WTC11 (cell line): ENCODE measurements at regions not wholly inside any gene's neighbourhood (a gene's known extent, or its start where the extent isn't known, plus 50 kb on each side); places are given as distances from the start of the nearest gene placed in this dataset.

Source experiments
- ATAC-seq: fragments of 200-7000 bp; cut with Tn5 transposase; 2 replicates; pipeline ENCODE4 v1.10.0; 2021; ENCODE audit warnings: mild to moderate bottlenecking, moderate library complexity
- CTCF ChIA-PET: fragments of 300-600 bp; sonication (Branson Sonifier 250); formaldehyde crosslinking; loops from one replicate; lab custom pipeline; 2021; ENCODE audit warnings: antibody characterized with exemption; lab: Charles Lee
- POLR2A ChIA-PET: fragments of 350-600 bp; sonication (Branson Sonifier 250); formaldehyde crosslinking; loops from one replicate; lab custom pipeline; 2021; ENCODE audit warnings: antibody characterized with exemption; lab: Charles Lee
- DNase-seq: peaks from one replicate; pipeline ENCODE4 v3.0.0; 2021; ENCODE audit warnings: low spot score
- H3K27ac Mint-ChIP-seq: 2 replicates; pipeline ENCODE4 v1.8.0; 2021; ENCODE audit warnings: mixed read lengths
- H3K27me3 Mint-ChIP-seq: 2 replicates; pipeline ENCODE4 v1.8.0; 2021; ENCODE audit warnings: low read depth, mild to moderate bottlenecking, moderate library complexity, mixed read lengths
- H3K36me3 Mint-ChIP-seq: 2 replicates; pipeline ENCODE4 v1.8.0; 2021; ENCODE audit warnings: mixed read lengths
- H3K4me1 Mint-ChIP-seq: 2 replicates; pipeline ENCODE4 v1.8.0; 2022; ENCODE audit warnings: mixed read lengths
- H3K4me3 Mint-ChIP-seq: 2 replicates; pipeline ENCODE4 v1.8.0; 2021; ENCODE audit warnings: mild to moderate bottlenecking, moderate library complexity, mixed read lengths
- H3K9me3 Mint-ChIP-seq: 2 replicates; pipeline ENCODE4 v1.8.0; 2021; ENCODE audit warnings: mixed read lengths
- EMX1 ChIP-seq: fragments of 250-450 bp; sonication (Bioruptor Pico); IDR thresholded peaks from 2 replicates; pipeline ENCODE4 v1.8.0; 2021; ENCODE audit warnings: mild to moderate bottlenecking
- GABPB1 ChIP-seq: sonication (generic); formaldehyde crosslinking; IDR thresholded peaks from 2 replicates; pipeline ENCODE4 v1.8.1; 2023; ENCODE audit warnings: mild to moderate bottlenecking, missing genetic modification reagents
- NFE2L1 ChIP-seq: sonication (generic); formaldehyde crosslinking; IDR thresholded peaks from 2 replicates; pipeline ENCODE4 v1.8.1; 2023; ENCODE audit warnings: missing genetic modification reagents
- NR1H2 ChIP-seq: sonication (generic); formaldehyde crosslinking; IDR thresholded peaks from 2 replicates; pipeline ENCODE4 v1.9.0; 2021; ENCODE audit warnings: mild to moderate bottlenecking, moderate library complexity, missing genetic modification reagents
- NR3C1 ChIP-seq: sonication (generic); formaldehyde crosslinking; conservative IDR thresholded peaks from 2 replicates; pipeline ENCODE4 v1.8.1; 2023; ENCODE audit warnings: low read depth, mild to moderate bottlenecking, missing genetic modification reagents
- OVOL2 ChIP-seq: fragments of 250-450 bp; sonication (Bioruptor Pico); IDR thresholded peaks from 2 replicates; pipeline ENCODE4 v1.9.0; 2021; ENCODE audit warnings: mild to moderate bottlenecking, borderline replicate concordance
- SMAD4 ChIP-seq: sonication (generic); formaldehyde crosslinking; IDR thresholded peaks from 2 replicates; pipeline ENCODE4 v1.8.0; 2022; ENCODE audit warnings: mild to moderate bottlenecking, missing genetic modification reagents
- ZNF219 ChIP-seq: sonication (generic); formaldehyde crosslinking; IDR thresholded peaks from 2 replicates; pipeline ENCODE4 v1.8.0; 2023; ENCODE audit warnings: missing genetic modification reagents, mild to moderate bottlenecking, borderline replicate concordance
- ZNF263 ChIP-seq: sonication (generic); formaldehyde crosslinking; IDR thresholded peaks from 2 replicates; pipeline ENCODE4 v1.8.1; 2022; ENCODE audit warnings: low read depth, mild to moderate bottlenecking, moderate library complexity, missing genetic modification reagents
- ZNF416 ChIP-seq: fragments of 250-450 bp; sonication (Bioruptor Pico); IDR thresholded peaks from 2 replicates; pipeline ENCODE4 v1.9.0; 2021; ENCODE audit warnings: mild to moderate bottlenecking, inconsistent platforms
- ZNF671 ChIP-seq: fragments of 250-450 bp; sonication (Bioruptor Pico); IDR thresholded peaks from 2 replicates; pipeline ENCODE4 v1.8.0; 2021; ENCODE audit warnings: mild to moderate bottlenecking
- TF ChIP-seq, protein P1 (sequence below): fragments of 250-450 bp; sonication (Bioruptor Pico); IDR thresholded peaks from 2 replicates; pipeline ENCODE4 v1.9.0; 2021; ENCODE audit warnings: mild to moderate bottlenecking, borderline replicate concordance
- TF ChIP-seq, protein P2 (sequence below): sonication (generic); formaldehyde crosslinking; IDR thresholded peaks from 2 replicates; pipeline ENCODE4 v1.8.1; 2022; ENCODE audit warnings: low read depth, mild to moderate bottlenecking, moderate library complexity, missing genetic modification reagents, borderline replicate concordance
- TF ChIP-seq, protein P3 (sequence below): sonication (generic); formaldehyde crosslinking; IDR thresholded peaks from 2 replicates; pipeline ENCODE4 v1.8.1; 2023; ENCODE audit warnings: mild to moderate bottlenecking, missing genetic modification reagents
- TF ChIP-seq, protein P4 (sequence below): sonication (generic); formaldehyde crosslinking; IDR thresholded peaks from 2 replicates; pipeline ENCODE4 v1.8.0; 2023; ENCODE audit warnings: missing genetic modification reagents
- TF ChIP-seq, protein P5 (sequence below): fragments of 250-450 bp; sonication (Bioruptor Pico); IDR thresholded peaks from 2 replicates; pipeline ENCODE4 v1.9.0; 2021; ENCODE audit warnings: mild to moderate bottlenecking
- TF ChIP-seq, protein P6 (sequence below): sonication (generic); formaldehyde crosslinking; IDR thresholded peaks from 2 replicates; pipeline ENCODE4 v1.8.1; 2022; ENCODE audit warnings: mild to moderate bottlenecking, missing genetic modification reagents, moderate library complexity, borderline replicate concordance

DNA sequence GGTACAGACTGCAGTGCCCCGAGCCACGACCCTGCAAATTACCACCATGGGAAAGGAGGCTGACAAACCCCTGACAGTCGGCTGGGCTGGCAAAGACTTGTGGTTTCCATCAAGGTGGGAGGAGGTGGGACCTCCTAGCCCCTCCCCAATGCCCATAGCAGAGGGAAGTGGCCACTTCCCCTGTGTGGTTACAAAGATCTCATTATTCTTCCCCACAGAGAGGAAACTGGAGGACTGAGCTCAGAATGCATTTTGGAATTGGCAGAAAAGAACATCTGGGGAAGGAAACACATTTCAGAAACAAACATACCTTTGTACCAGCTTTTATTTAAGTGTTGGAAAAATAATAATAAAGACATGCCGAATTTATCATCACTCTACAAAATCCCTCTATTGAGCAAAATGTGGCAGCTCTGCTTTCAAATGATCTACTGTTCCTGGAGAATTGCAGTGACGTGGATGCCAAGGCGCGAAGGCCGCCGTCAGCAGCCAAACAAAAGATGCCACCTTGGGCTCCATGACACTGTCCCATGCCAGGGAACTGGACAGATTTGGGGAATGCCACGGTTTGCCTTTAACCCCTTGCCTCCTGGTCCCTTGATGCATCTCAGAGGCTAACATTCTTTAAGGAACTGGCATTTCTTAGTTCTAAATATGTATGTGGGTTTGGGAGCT lies 169.6 kb downstream of the CRYBB2 start:
- H3K27me3 Mint-ChIP-seq, result no peaks in the 10 kb centered on the region
- H3K36me3 Mint-ChIP-seq, result no peaks in the 10 kb centered on the region
- H3K4me3 Mint-ChIP-seq, result no peak overlapping the region
- peaks cover 27% of the 10 kb centered on the region for H3K4me1 Mint-ChIP-seq
- TF ChIP-seq, protein P1, sequence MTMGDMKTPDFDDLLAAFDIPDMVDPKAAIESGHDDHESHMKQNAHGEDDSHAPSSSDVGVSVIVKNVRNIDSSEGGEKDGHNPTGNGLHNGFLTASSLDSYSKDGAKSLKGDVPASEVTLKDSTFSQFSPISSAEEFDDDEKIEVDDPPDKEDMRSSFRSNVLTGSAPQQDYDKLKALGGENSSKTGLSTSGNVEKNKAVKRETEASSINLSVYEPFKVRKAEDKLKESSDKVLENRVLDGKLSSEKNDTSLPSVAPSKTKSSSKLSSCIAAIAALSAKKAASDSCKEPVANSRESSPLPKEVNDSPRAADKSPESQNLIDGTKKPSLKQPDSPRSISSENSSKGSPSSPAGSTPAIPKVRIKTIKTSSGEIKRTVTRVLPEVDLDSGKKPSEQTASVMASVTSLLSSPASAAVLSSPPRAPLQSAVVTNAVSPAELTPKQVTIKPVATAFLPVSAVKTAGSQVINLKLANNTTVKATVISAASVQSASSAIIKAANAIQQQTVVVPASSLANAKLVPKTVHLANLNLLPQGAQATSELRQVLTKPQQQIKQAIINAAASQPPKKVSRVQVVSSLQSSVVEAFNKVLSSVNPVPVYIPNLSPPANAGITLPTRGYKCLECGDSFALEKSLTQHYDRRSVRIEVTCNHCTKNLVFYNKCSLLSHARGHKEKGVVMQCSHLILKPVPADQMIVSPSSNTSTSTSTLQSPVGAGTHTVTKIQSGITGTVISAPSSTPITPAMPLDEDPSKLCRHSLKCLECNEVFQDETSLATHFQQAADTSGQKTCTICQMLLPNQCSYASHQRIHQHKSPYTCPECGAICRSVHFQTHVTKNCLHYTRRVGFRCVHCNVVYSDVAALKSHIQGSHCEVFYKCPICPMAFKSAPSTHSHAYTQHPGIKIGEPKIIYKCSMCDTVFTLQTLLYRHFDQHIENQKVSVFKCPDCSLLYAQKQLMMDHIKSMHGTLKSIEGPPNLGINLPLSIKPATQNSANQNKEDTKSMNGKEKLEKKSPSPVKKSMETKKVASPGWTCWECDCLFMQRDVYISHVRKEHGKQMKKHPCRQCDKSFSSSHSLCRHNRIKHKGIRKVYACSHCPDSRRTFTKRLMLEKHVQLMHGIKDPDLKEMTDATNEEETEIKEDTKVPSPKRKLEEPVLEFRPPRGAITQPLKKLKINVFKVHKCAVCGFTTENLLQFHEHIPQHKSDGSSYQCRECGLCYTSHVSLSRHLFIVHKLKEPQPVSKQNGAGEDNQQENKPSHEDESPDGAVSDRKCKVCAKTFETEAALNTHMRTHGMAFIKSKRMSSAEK (CRISPR knock-in tag), result no peak
- POLR2A ChIA-PET, result no interaction called here
- H3K27ac Mint-ChIP-seq, result no peak overlapping the region
- ATAC-seq (no peak), DNase-seq (no peak)
- CTCF ChIA-PET, result interaction anchor here (1.2 kb wide), 1 partner anchor 27 kb away, joined by 3 read pairs; no protein-coding TSS in a partner anchor
- no peaks in the 10 kb centered on the region for H3K9me3 Mint-ChIP-seq

DNA sequence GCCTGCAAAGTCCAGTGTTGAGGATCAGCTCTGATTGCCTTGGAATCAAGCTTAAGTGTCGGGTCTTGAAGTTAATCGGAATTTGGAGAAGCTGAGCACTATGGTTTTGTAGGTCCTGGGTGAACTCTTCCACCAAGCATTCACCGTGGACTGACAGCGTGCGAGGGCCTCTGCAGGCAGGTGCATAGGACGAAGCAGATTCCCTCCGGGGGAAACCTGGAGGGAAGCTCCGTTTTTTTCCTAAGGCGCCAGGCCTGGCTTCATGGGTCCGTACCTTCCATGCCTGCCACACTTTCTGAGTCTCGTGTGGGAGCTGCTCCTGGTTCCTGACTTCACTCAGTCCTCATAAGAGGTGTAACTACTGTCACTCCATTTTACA lies 170.1 kb downstream of the CRYBB2 start:
- peaks cover 27% of the 10 kb centered on the region for H3K4me1 Mint-ChIP-seq
- H3K27ac Mint-ChIP-seq, result no peak overlapping the region
- DNase-seq (no peak), ATAC-seq (no peak)
- H3K27me3 Mint-ChIP-seq, result no peaks in the 10 kb centered on the region
- H3K4me3 Mint-ChIP-seq, result no peak overlapping the region
- no peaks in the 10 kb centered on the region for H3K36me3 Mint-ChIP-seq
- POLR2A ChIA-PET, result no interaction called here
- H3K9me3 Mint-ChIP-seq, result no peaks in the 10 kb centered on the region
- no peak for TF ChIP-seq ZNF671 (CRISPR knock-in tag)
- no peak for TF ChIP-seq OVOL2 (CRISPR knock-in tag)
- TF ChIP-seq ZNF416 (CRISPR knock-in tag), result no peak
- TF ChIP-seq, protein P2, sequence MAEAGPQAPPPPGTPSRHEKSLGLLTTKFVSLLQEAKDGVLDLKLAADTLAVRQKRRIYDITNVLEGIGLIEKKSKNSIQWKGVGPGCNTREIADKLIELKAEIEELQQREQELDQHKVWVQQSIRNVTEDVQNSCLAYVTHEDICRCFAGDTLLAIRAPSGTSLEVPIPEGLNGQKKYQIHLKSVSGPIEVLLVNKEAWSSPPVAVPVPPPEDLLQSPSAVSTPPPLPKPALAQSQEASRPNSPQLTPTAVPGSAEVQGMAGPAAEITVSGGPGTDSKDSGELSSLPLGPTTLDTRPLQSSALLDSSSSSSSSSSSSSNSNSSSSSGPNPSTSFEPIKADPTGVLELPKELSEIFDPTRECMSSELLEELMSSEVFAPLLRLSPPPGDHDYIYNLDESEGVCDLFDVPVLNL, result no peak
- no peak for TF ChIP-seq ZNF219 (CRISPR knock-in tag)
- TF ChIP-seq NR1H2 (CRISPR knock-in tag), result no peak
- TF ChIP-seq EMX1 (CRISPR knock-in tag), result no peak
- TF ChIP-seq GABPB1 (CRISPR knock-in tag), result no peak
- TF ChIP-seq ZNF263 (CRISPR knock-in tag), result no peak
- TF ChIP-seq, protein P3, sequence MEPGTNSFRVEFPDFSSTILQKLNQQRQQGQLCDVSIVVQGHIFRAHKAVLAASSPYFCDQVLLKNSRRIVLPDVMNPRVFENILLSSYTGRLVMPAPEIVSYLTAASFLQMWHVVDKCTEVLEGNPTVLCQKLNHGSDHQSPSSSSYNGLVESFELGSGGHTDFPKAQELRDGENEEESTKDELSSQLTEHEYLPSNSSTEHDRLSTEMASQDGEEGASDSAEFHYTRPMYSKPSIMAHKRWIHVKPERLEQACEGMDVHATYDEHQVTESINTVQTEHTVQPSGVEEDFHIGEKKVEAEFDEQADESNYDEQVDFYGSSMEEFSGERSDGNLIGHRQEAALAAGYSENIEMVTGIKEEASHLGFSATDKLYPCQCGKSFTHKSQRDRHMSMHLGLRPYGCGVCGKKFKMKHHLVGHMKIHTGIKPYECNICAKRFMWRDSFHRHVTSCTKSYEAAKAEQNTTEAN (CRISPR knock-in tag), result no peak
- TF ChIP-seq, protein P4, sequence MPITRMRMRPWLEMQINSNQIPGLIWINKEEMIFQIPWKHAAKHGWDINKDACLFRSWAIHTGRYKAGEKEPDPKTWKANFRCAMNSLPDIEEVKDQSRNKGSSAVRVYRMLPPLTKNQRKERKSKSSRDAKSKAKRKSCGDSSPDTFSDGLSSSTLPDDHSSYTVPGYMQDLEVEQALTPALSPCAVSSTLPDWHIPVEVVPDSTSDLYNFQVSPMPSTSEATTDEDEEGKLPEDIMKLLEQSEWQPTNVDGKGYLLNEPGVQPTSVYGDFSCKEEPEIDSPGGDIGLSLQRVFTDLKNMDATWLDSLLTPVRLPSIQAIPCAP (CRISPR knock-in tag), result no peak
- TF ChIP-seq NR3C1 (CRISPR knock-in tag), result no peak
- TF ChIP-seq, protein P5, sequence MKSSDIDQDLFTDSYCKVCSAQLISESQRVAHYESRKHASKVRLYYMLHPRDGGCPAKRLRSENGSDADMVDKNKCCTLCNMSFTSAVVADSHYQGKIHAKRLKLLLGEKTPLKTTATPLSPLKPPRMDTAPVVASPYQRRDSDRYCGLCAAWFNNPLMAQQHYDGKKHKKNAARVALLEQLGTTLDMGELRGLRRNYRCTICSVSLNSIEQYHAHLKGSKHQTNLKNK (CRISPR knock-in tag), result no peak
- TF ChIP-seq SMAD4 (CRISPR knock-in tag), result no peak
- no peak for TF ChIP-seq NFE2L1 (CRISPR knock-in tag)
- TF ChIP-seq, protein P6, sequence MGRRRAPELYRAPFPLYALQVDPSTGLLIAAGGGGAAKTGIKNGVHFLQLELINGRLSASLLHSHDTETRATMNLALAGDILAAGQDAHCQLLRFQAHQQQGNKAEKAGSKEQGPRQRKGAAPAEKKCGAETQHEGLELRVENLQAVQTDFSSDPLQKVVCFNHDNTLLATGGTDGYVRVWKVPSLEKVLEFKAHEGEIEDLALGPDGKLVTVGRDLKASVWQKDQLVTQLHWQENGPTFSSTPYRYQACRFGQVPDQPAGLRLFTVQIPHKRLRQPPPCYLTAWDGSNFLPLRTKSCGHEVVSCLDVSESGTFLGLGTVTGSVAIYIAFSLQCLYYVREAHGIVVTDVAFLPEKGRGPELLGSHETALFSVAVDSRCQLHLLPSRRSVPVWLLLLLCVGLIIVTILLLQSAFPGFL (CRISPR knock-in tag), result no peak
- CTCF ChIA-PET, result interaction anchor here (1.0 to 1.2 kb wide), 2 partner anchors 28 to 29 kb away, joined by 3 to 5 read pairs; no protein-coding TSS in a partner anchor
